ENCODE measurements at regions not wholly inside any gene's neighbourhood (a gene's known extent, or its start where the extent isn't known, plus 50 kb on each side); places are given as distances from the start of the nearest gene placed in this dataset.

DNA sequence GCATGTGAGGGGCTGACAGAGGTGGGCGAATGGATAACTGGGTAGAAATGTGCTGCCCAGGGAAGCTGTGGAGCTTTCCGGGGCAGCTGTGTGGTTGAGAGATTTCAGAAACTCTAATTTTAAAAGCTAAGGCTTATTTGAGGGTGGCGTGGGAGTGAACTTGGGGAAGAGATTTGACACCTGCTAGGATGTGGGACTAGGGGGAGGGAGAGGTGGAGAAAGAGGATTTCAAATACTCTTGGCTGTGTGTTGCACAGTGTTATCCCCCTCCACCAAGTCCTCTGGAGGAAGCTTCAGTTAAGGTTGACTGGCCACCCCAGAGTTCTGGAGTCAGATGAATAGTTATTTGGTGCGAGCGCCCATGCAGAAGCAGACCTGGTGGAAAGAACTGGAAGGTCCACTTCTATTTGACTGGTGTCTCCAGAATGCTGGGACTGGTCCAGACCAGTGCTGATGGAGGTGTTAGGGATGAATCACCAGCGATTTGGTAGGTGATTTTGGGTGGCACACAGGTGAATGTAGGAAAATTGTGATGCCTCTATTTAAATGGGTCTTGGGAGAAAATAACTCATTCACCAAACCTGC, 72.8 kb upstream of the ALX4 start:
- no peak for TF ChIP-seq RELA (IDR thresholded peaks at IDR 0.05; ENCODE audit: borderline replicate concordance, partially characterized antibody)
- no peak for TF ChIP-seq ZSCAN29 (IDR thresholded peaks at IDR 0.05)
- no peak for TF ChIP-seq CHD2 (IDR thresholded peaks at IDR 0.05; ENCODE audit: borderline replicate concordance, low read depth, low read length)
- no peak for TF ChIP-seq TCF3 (IDR thresholded peaks at IDR 0.05; ENCODE audit: borderline replicate concordance, insufficient read depth, low read depth, low read length)

Measured in GM12878 (cell line).